Hepatocyte (in vitro differentiated cells): ENCODE measurements at regions not wholly inside any gene's neighbourhood (a gene's known extent, or its start where the extent isn't known, plus 50 kb on each side); places are given as distances from the start of the nearest gene placed in this dataset.
"Not testable (repeated sequence)": the region's sequence is repeated elsewhere in the genome, so short reads cannot be mapped to it uniquely, and the experiment has no call there.

Experiments used
- DNase-seq: peaks from one replicate; pipeline ENCODE4 v3.0.0-alpha.2; 2016; ENCODE audit warnings: low spot score
- H2AFZ ChIP-seq: fragments of 200-600 bp; sonication (generic); 2 replicates; pipeline ENCODE4 v1.6.0; 2016; ENCODE audit warnings: antibody characterized with exemption, mild to moderate bottlenecking
- H3K27ac ChIP-seq: fragments of 200-600 bp; sonication (generic); 2 replicates; pipeline ENCODE4 v1.5.1; 2016; ENCODE audit warnings: mild to moderate bottlenecking
- H3K27me3 ChIP-seq: fragments of 200-600 bp; sonication (generic); 2 replicates; pipeline ENCODE4 v1.6.1; 2016
- H3K36me3 ChIP-seq: fragments of 200-600 bp; sonication (generic); replicated peaks from 2 replicates; pipeline ENCODE4 v1.5.1; 2016; ENCODE audit warnings: low read depth; ENCODE audit not compliant: insufficient read depth
- H3K4me1 ChIP-seq: fragments of 200-600 bp; sonication (generic); 2 replicates; pipeline ENCODE4 v1.5.1; 2016; ENCODE audit warnings: mild to moderate bottlenecking, moderate library complexity; ENCODE audit not compliant: insufficient read depth
- H3K4me2 ChIP-seq: fragments of 200-600 bp; sonication (generic); 2 replicates; pipeline ENCODE4 v1.6.0; 2016
- H3K4me3 ChIP-seq: fragments of 200-600 bp; sonication (generic); 2 replicates; pipeline ENCODE4 v1.5.1; 2016; ENCODE audit warnings: mild to moderate bottlenecking
- H3K79me2 ChIP-seq: fragments of 200-600 bp; sonication (generic); 2 replicates; pipeline ENCODE4 v1.6.0; 2017; ENCODE audit warnings: mild to moderate bottlenecking
- H3K9me2 ChIP-seq: fragments of 200-600 bp; sonication (generic); replicated peaks from 2 replicates; pipeline ENCODE4 v1.6.0; 2017; ENCODE audit warnings: mild to moderate bottlenecking; ENCODE audit not compliant: insufficient read depth
- H3K9me3 ChIP-seq: fragments of 200-600 bp; sonication (generic); 2 replicates; pipeline ENCODE4 v1.5.1; 2016; ENCODE audit warnings: low read depth, mild to moderate bottlenecking
- H4K20me1 ChIP-seq: fragments of 200-600 bp; sonication (generic); 2 replicates; pipeline ENCODE4 v1.6.0; 2016; ENCODE audit warnings: mild to moderate bottlenecking; ENCODE audit not compliant: insufficient read depth, poor library complexity, severe bottlenecking
- EZH2 ChIP-seq: fragments of 200-600 bp; sonication (generic); IDR thresholded peaks from 2 replicates; pipeline ENCODE4 v1.6.1; 2016; ENCODE audit warnings: antibody characterized with exemption, mild to moderate bottlenecking, borderline replicate concordance
- EZH2phosphoT487 ChIP-seq: fragments of 200-600 bp; sonication (generic); IDR thresholded peaks from one replicate; pipeline ENCODE4 v1.6.1; 2018; ENCODE audit warnings: antibody characterized with exemption, mild to moderate bottlenecking, low read depth, moderate library complexity; ENCODE audit not compliant: unreplicated experiment, severe bottlenecking
- WGBS: methylation state at CpG from one replicate; pipeline ENCODE4 v1.1.6; 2016; ENCODE audit warnings: low lambda C conversion rate; ENCODE audit errors: missing lambda C conversion rate; 5-methylcytosine and 5-hydroxymethylcytosine counted together
- TF ChIP-seq, protein P1 (sequence below): fragments of 200-600 bp; sonication (generic); IDR thresholded peaks from 2 replicates; pipeline ENCODE4 v1.5.1; 2016; ENCODE audit warnings: antibody characterized with exemption, mild to moderate bottlenecking; ENCODE audit not compliant: poor library complexity

DNA sequence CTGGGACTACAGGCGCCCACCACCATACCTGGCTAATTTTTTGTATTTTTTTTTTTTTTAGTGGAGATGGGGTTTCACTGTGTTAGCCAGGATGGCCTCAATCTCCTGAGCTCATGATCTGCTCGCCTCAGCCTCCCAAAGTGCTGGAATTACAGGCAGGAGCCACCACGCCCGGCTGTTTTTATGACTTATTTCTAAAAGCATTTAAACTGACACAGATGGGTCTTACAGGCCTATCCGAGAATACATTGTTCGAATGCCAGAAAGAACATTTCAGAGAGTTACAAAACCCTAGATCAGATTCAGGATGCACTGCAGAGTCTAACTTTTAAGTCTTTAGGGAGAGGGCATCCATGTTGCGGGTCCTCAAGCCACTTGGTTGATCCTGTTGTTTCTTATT lies 234.7 kb upstream of the MAF start:
- TF ChIP-seq, protein P1, sequence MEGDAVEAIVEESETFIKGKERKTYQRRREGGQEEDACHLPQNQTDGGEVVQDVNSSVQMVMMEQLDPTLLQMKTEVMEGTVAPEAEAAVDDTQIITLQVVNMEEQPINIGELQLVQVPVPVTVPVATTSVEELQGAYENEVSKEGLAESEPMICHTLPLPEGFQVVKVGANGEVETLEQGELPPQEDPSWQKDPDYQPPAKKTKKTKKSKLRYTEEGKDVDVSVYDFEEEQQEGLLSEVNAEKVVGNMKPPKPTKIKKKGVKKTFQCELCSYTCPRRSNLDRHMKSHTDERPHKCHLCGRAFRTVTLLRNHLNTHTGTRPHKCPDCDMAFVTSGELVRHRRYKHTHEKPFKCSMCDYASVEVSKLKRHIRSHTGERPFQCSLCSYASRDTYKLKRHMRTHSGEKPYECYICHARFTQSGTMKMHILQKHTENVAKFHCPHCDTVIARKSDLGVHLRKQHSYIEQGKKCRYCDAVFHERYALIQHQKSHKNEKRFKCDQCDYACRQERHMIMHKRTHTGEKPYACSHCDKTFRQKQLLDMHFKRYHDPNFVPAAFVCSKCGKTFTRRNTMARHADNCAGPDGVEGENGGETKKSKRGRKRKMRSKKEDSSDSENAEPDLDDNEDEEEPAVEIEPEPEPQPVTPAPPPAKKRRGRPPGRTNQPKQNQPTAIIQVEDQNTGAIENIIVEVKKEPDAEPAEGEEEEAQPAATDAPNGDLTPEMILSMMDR = no peak
- TF ChIP-seq EZH2phosphoT487 (no peak), EZH2 (no peak)
- Histone ChIP-seq H3K9me3 (no peaks in the 10 kb centered on the region), H3K27ac (no peak overlapping the region), H3K9me2 (no peaks in the 10 kb centered on the region), H3K36me3 (no peaks in the 10 kb centered on the region), H3K27me3 (no peaks in the 10 kb centered on the region), H3K4me1 (peaks cover 18% of the 10 kb centered on the region), H3K4me3 (no peak overlapping the region), H2AFZ (no peak overlapping the region), H3K79me2 (no peaks in the 10 kb centered on the region), H4K20me1 (no peaks in the 10 kb centered on the region), H3K4me2 (no peak overlapping the region)
- no peak for DNase-seq
- WGBS = 82% methylated on average over 7 of the region's 7 CpGs

GRCh38 chr16:79834720-79835119 lies 234.2 kb upstream of the MAF start:
- Histone ChIP-seq H3K79me2 (no peaks in the 10 kb centered on the region), H3K9me2 (no peaks in the 10 kb centered on the region), H3K27me3 (no peaks in the 10 kb centered on the region), H4K20me1 (no peaks in the 10 kb centered on the region), H3K27ac (no peak overlapping the region), H3K36me3 (no peaks in the 10 kb centered on the region), H3K4me1 (peaks cover 13% of the 10 kb centered on the region), H3K9me3 (no peaks in the 10 kb centered on the region), H2AFZ (no peak overlapping the region), H3K4me2 (no peak overlapping the region), H3K4me3 (no peak overlapping the region)
- TF ChIP-seq, protein P1 = no peak
- TF ChIP-seq EZH2 (no peak), EZH2phosphoT487 (no peak)
- 98% methylated on average over 4 of the region's 4 CpGs for WGBS
- no peak for DNase-seq

- not testable (repeated sequence) for DNase-seq, H3K4me3 ChIP-seq, H3K4me2 ChIP-seq, H3K4me1 ChIP-seq, H4K20me1 ChIP-seq, H3K79me2 ChIP-seq, H3K36me3 ChIP-seq, H3K9me3 ChIP-seq, H3K27ac ChIP-seq, H3K27me3 ChIP-seq, H3K9me2 ChIP-seq, H2AFZ ChIP-seq
Observed at GRCh38 chr16:79834003-79834402, 233.5 kb upstream of the MAF start.

GRCh38 chr16:79833559-79833958 lies 233.0 kb upstream of the MAF start:
- Histone ChIP-seq H2AFZ (no peak overlapping the region), H3K4me1 (peaks cover 4% of the 10 kb centered on the region), H3K4me3 (no peak overlapping the region), H3K79me2 (no peaks in the 10 kb centered on the region), H3K36me3 (no peaks in the 10 kb centered on the region), H4K20me1 (no peaks in the 10 kb centered on the region), H3K9me3 (no peaks in the 10 kb centered on the region), H3K27ac (no peak overlapping the region), H3K4me2 (no peak overlapping the region), H3K27me3 (no peaks in the 10 kb centered on the region), H3K9me2 (no peaks in the 10 kb centered on the region)
- 83% methylated on average over 4 of the region's 4 CpGs for WGBS
- DNase-seq = no peak
- TF ChIP-seq EZH2phosphoT487 (no peak), EZH2 (no peak)
- TF ChIP-seq, protein P1 = no peak
